ENCODE measurements at regions not wholly inside any gene's neighbourhood (a gene's known extent, or its start where the extent isn't known, plus 50 kb on each side); places are given as distances from the start of the nearest gene placed in this dataset.

GRCh38 chr12:43278541-43278832, 273.5 kb downstream of the ADAMTS20 start:
- Histone ChIP-seq H3F3A (ENCODE audit: insufficient read depth, low read length, poor library complexity, severe bottlenecking) (no peaks in the 10 kb centered on the region), H3K4me2 (ENCODE audit: low read length) (no peak overlapping the region), H2AFZ (ENCODE audit: low read depth, low read length) (no peak overlapping the region), H3K27ac (ENCODE audit: low read length) (no peak overlapping the region), H3K27me3 (ENCODE audit: insufficient read depth, low read depth, low read length) (no peaks in the 10 kb centered on the region), H3K9me2 (ENCODE audit: insufficient read depth, low read length) (no peaks in the 10 kb centered on the region), H3K36me3 (ENCODE audit: insufficient read depth, low read length) (no peaks in the 10 kb centered on the region), H4K20me1 (ENCODE audit: insufficient read depth) (no peaks in the 10 kb centered on the region), H3K4me3 (ENCODE audit: low read length) (no peak overlapping the region), H3K9me3 (ENCODE audit: low read length) (no peaks in the 10 kb centered on the region), H3K9ac (ENCODE audit: low read length) (no peak overlapping the region), H3K79me2 (replicated peaks; ENCODE audit: insufficient read depth, low read length) (no peaks in the 10 kb centered on the region)
- TF ChIP-seq EZH2 (IDR thresholded peaks at IDR 0.05; ENCODE audit: borderline replicate concordance, insufficient read depth, low read length, poor library complexity, severe bottlenecking) (no peak), MXI1 (conservative IDR thresholded peaks at IDR 0.05; ENCODE audit: poor library complexity, severe bottlenecking) (no peak), TAF1 (IDR thresholded peaks at IDR 0.05; ENCODE audit: low read depth) (no peak), SMC3 (conservative IDR thresholded peaks at IDR 0.05; ENCODE audit: poor library complexity) (no peak), POLR2AphosphoS5 (IDR thresholded peaks at IDR 0.05) (no peak), REST (IDR thresholded peaks at IDR 0.05; ENCODE audit: borderline replicate concordance) (no peak), EP300 (conservative IDR thresholded peaks at IDR 0.05; ENCODE audit: poor library complexity, severe bottlenecking) (no peak), CTCF (IDR thresholded peaks at IDR 0.05; ENCODE audit: poor library complexity, severe bottlenecking) (no peak), RAD21 (conservative IDR thresholded peaks at IDR 0.05) (no peak)

GRCh38 chr12:43277651-43278540, 274.1 kb downstream of the ADAMTS20 start:
- no peak for TF ChIP-seq EP300 (conservative IDR thresholded peaks at IDR 0.05; ENCODE audit: poor library complexity, severe bottlenecking)
- Histone ChIP-seq H3F3A (ENCODE audit: insufficient read depth, low read length, poor library complexity, severe bottlenecking) (no peaks in the 10 kb centered on the region), H3K79me2 (replicated peaks; ENCODE audit: insufficient read depth, low read length) (no peaks in the 10 kb centered on the region), H3K9me3 (ENCODE audit: low read length) (no peaks in the 10 kb centered on the region), H3K27me3 (ENCODE audit: insufficient read depth, low read depth, low read length) (no peaks in the 10 kb centered on the region), H3K9ac (ENCODE audit: low read length) (no peak overlapping the region), H3K4me3 (ENCODE audit: low read length) (no peak overlapping the region), H3K27ac (ENCODE audit: low read length) (no peak overlapping the region), H2AFZ (ENCODE audit: low read depth, low read length) (no peak overlapping the region), H3K36me3 (ENCODE audit: insufficient read depth, low read length) (no peaks in the 10 kb centered on the region), H3K4me2 (ENCODE audit: low read length) (no peak overlapping the region), H4K20me1 (ENCODE audit: insufficient read depth) (no peaks in the 10 kb centered on the region), H3K9me2 (ENCODE audit: insufficient read depth, low read length) (no peaks in the 10 kb centered on the region)
